IMR-90 (cell line): ENCODE measurements at regions not wholly inside any gene's neighbourhood (a gene's known extent, or its start where the extent isn't known, plus 50 kb on each side); places are given as distances from the start of the nearest gene placed in this dataset.

Source experiments
- ATAC-seq: fragments of 200-7000 bp; cut with Tn5 transposase; 2 replicates; pipeline ENCODE4 v1.9.1; 2020; ENCODE audit warnings: low read depth, mild to moderate bottlenecking, moderate library complexity
- BruUV-seq: library from RNA; stranded (reverse); fragments of 400-500 nt; replicated peaks from 2 replicates; lab custom pipeline; 2021; lab: Mats Ljungman, UMichigan
- CTCF ChIA-PET: fragments of 300-600 bp; formaldehyde crosslinking; extraction: SDS; loops from one replicate; lab custom pipeline; 2021; ENCODE audit warnings: antibody characterized with exemption; lab: Yijun Ruan, JAX
- POLR2A ChIA-PET: fragments of 300-600 bp; sonication (Branson Sonifier 250); formaldehyde crosslinking; loops from one replicate; lab custom pipeline; 2022; ENCODE audit warnings: antibody characterized with exemption; ENCODE audit not compliant: unreplicated experiment; lab: Charles Lee
- DNase-seq: peaks from one replicate; pipeline ENCODE4 v3.0.0; 2013
- H2AFZ ChIP-seq: replicated peaks from 2 replicates; pipeline ENCODE3; 2013; ENCODE audit warnings: low read length, mild to moderate bottlenecking; ENCODE audit not compliant: poor library complexity
- H2AK5ac ChIP-seq: 2 replicates; pipeline ENCODE4 v1.6.1; 2013; ENCODE audit warnings: low read depth, low read length, inconsistent platforms
- H2AK9ac ChIP-seq: replicated peaks from 2 replicates; pipeline ENCODE3; 2013; ENCODE audit warnings: mild to moderate bottlenecking, low read depth, low read length, moderate library complexity; ENCODE audit not compliant: poor library complexity
- H2BK120ac ChIP-seq: 2 replicates; pipeline ENCODE4 v1.6.1; 2013; ENCODE audit warnings: low read depth, low read length, inconsistent platforms
- H2BK15ac ChIP-seq: 3 replicates; pipeline ENCODE4 v1.6.1; 2013; ENCODE audit warnings: low read depth, low read length, inconsistent platforms
- H2BK20ac ChIP-seq: 2 replicates; pipeline ENCODE4 v1.6.1; 2013; ENCODE audit warnings: low read depth, mild to moderate bottlenecking, inconsistent platforms, low read length, moderate library complexity
- H2BK5ac ChIP-seq: 2 replicates; pipeline ENCODE4 v1.6.1; 2013; ENCODE audit warnings: mild to moderate bottlenecking, low read depth, low read length, inconsistent platforms; ENCODE audit not compliant: poor library complexity, severe bottlenecking
- H3K14ac ChIP-seq: replicated peaks from 2 replicates; pipeline ENCODE4 v1.6.1; 2013; ENCODE audit warnings: low read depth, low read length, inconsistent platforms
- H3K18ac ChIP-seq: 2 replicates; pipeline ENCODE4 v1.6.1; 2013; ENCODE audit warnings: low read depth, low read length, control low read depth
- H3K23ac ChIP-seq: 2 replicates; pipeline ENCODE4 v1.6.1; 2013; ENCODE audit warnings: low read depth, low read length, inconsistent platforms
- H3K27ac ChIP-seq: 2 replicates; pipeline ENCODE4 v1.5.1; 2013; ENCODE audit warnings: mild to moderate bottlenecking, control low read depth, low read length; ENCODE audit not compliant: insufficient read depth
- H3K27me3 ChIP-seq: 2 replicates; pipeline ENCODE4 v1.6.1; 2013; ENCODE audit warnings: low read length; ENCODE audit not compliant: control insufficient read depth, insufficient read depth
- H3K36me3 ChIP-seq: 2 replicates; pipeline ENCODE4 v1.6.1; 2013; ENCODE audit warnings: low read length, mixed read lengths; ENCODE audit not compliant: control insufficient read depth, insufficient read depth
- H3K4ac ChIP-seq: 2 replicates; pipeline ENCODE4 v1.6.1; 2013; ENCODE audit warnings: low read depth, low read length, inconsistent platforms
- H3K4me1 ChIP-seq: 2 replicates; pipeline ENCODE4 v1.6.1; 2013; ENCODE audit warnings: low read length, mixed read lengths; ENCODE audit not compliant: control insufficient read depth, insufficient read depth
- H3K4me2 ChIP-seq: 2 replicates; pipeline ENCODE4 v1.6.1; 2013; ENCODE audit warnings: low read depth, mild to moderate bottlenecking, control low read depth, low read length, moderate library complexity
- H3K4me3 ChIP-seq: 2 replicates; pipeline ENCODE4 v1.5.1; 2013; ENCODE audit warnings: low read depth, mild to moderate bottlenecking, control low read depth, low read length, moderate library complexity; ENCODE audit not compliant: insufficient read depth
- H3K56ac ChIP-seq: 2 replicates; pipeline ENCODE4 v1.6.1; 2013; ENCODE audit warnings: low read length, inconsistent platforms; ENCODE audit not compliant: insufficient read depth; ENCODE audit errors: extremely low read depth
- H3K79me1 ChIP-seq, 2 experiments: 2 replicates each; pipeline ENCODE4 v1.6.1; 2013; ENCODE audit warnings: low read length in 2 of 2, inconsistent platforms in 1 of 2, low read depth in 1 of 2
- H3K9ac ChIP-seq: 2 replicates; pipeline ENCODE4 v1.6.1; 2013; ENCODE audit warnings: low read depth, low read length, control low read depth
- H3K9me1 ChIP-seq: 2 replicates; pipeline ENCODE4 v1.6.1; 2013; ENCODE audit warnings: low read length, inconsistent platforms; ENCODE audit not compliant: insufficient read depth
- H3K9me3 ChIP-seq: 2 replicates; pipeline ENCODE4 v1.6.1; 2013; ENCODE audit warnings: low read length; ENCODE audit not compliant: control insufficient read depth, insufficient read depth
- H4K20me1 ChIP-seq: 2 replicates; pipeline ENCODE4 v1.6.1; 2013; ENCODE audit warnings: low read length, inconsistent platforms; ENCODE audit not compliant: insufficient read depth
- H4K5ac ChIP-seq: 2 replicates; pipeline ENCODE4 v1.6.1; 2013; ENCODE audit warnings: mild to moderate bottlenecking, low read depth, low read length, control low read depth
- H4K8ac ChIP-seq, 2 experiments: 2 replicates each; pipeline ENCODE4 v1.6.1; 2013; ENCODE audit warnings: low read depth in 2 of 2, low read length in 2 of 2, control low read depth in 1 of 2, inconsistent platforms in 1 of 2
- H4K91ac ChIP-seq: 2 replicates; pipeline ENCODE4 v1.6.1; 2013; ENCODE audit warnings: low read depth, low read length, inconsistent platforms; ENCODE audit not compliant: insufficient read depth
- BHLHE40 ChIP-seq: fragments of 150-350 bp; IDR thresholded peaks from 2 replicates; pipeline ENCODE4 v1.6.1; 2016; ENCODE audit warnings: mild to moderate bottlenecking, low read depth, low read length
- FOS ChIP-seq: fragments of 150-350 bp; IDR thresholded peaks from 2 replicates; pipeline ENCODE4 v1.6.1; 2016; ENCODE audit warnings: low read depth, low read length
- MAFK ChIP-seq: IDR thresholded peaks from 2 replicates; pipeline ENCODE4 v1.6.1; 2012; ENCODE audit warnings: low read depth, low read length, improper control_type of control experiment
- MXI1 ChIP-seq: IDR thresholded peaks from 2 replicates; pipeline ENCODE4 v1.6.1; 2012; ENCODE audit warnings: low read depth, mild to moderate bottlenecking, low read length, moderate library complexity, borderline replicate concordance
- NFE2L2 ChIP-seq: fragments of 150-350 bp; IDR thresholded peaks from 2 replicates; pipeline ENCODE4 v1.6.1; 2016; ENCODE audit warnings: low read depth, mild to moderate bottlenecking, low read length
- RCOR1 ChIP-seq: IDR thresholded peaks from 2 replicates; pipeline ENCODE4 v1.6.1; 2012; ENCODE audit warnings: mild to moderate bottlenecking, low read length, improper control_type of control experiment; ENCODE audit not compliant: insufficient replicate concordance
- SMC3 ChIP-seq: fragments of 150-350 bp; IDR thresholded peaks from 2 replicates; pipeline ENCODE4 v1.6.1; 2016; ENCODE audit warnings: low read depth, mild to moderate bottlenecking, antibody characterized with exemption, low read length, moderate library complexity
- WGBS, 2 experiments: methylation state at CpG; one replicate each; pipeline versions ENCODE4 v1.1.5 to v1.1.7; 2013; ENCODE audit warnings: missing lambda C conversion rate in 2 of 2; ENCODE audit not compliant: insufficient read length in 1 of 2; ENCODE audit errors: extremely low coverage in 2 of 2; 5-methylcytosine and 5-hydroxymethylcytosine counted together
- dilution Hi-C: fragments of 300-500 bp; cut with HindIII; formaldehyde crosslinking; loops from one replicate; pipeline ENCODE4 v1.14.3; 2018; ENCODE audit warnings: low sequenced_read_pairs; ENCODE audit not compliant: unreplicated experiment
- in situ Hi-C: fragments of 300-500 bp; cut with MboI; formaldehyde crosslinking; loops from 3 replicates; pipeline ENCODE4 v1.14.3; 2019; ENCODE audit warnings: low sequenced_read_pairs, inconsistent platforms, mixed read lengths
- intact Hi-C: fragments of 100-400 bp; cut with micrococcal nuclease; formaldehyde crosslinking; loops from 2 replicates; pipeline ENCODE4 v1.10.0; 2022
- TF ChIP-seq, protein P1 (sequence below): fragments of 150-350 bp; IDR thresholded peaks from 2 replicates; pipeline ENCODE4 v1.6.1; 2017; ENCODE audit warnings: mild to moderate bottlenecking, antibody characterized with exemption, low read length, low read depth

- Histone ChIP-seq H2BK20ac (no peak overlapping the region), H4K20me1 (no peaks in the 10 kb centered on the region), H3K23ac (no peak overlapping the region), H3K9me1 (peaks cover 12% of the 10 kb centered on the region; the same call in 1 of the 2 replicates), H3K14ac (no peak overlapping the region), H3K79me1 (no peaks in the 10 kb centered on the region), H2AFZ (no peak overlapping the region), H2BK15ac (no peak overlapping the region), H3K4me3 (no peak overlapping the region), H3K27me3 (peaks cover 8% of the 10 kb centered on the region; the same call in 1 of the 2 replicates), H3K36me3 (no peaks in the 10 kb centered on the region), H3K4ac (no peak overlapping the region), H4K8ac (no peak overlapping the region), H4K5ac (no peak overlapping the region), H2BK120ac (no peak overlapping the region), H2BK5ac (no peak overlapping the region), H2AK9ac (no peak overlapping the region), H3K4me2 (no peak overlapping the region), H3K56ac (no peak overlapping the region), H3K9me3 (no peaks in the 10 kb centered on the region), H3K4me1 (peaks cover 4% of the 10 kb centered on the region), H3K18ac (no peak overlapping the region), H3K27ac (no peak overlapping the region), H3K9ac (no peak overlapping the region), H2AK5ac (no peak overlapping the region; the same call in 1 of the 2 replicates), H4K91ac (no peak overlapping the region)
- dilution Hi-C loops (no loop called here), intact Hi-C loops (no loop called here), in situ Hi-C loops (no loop called here)
- no peak for DNase-seq
- POLR2A ChIA-PET = no interaction called here
- WGBS, 2 experiments = 77% methylated on average over 4 of the region's 5 CpGs; no CpG with 5 or more reads in 1 of the 2 experiments
- no peak for ATAC-seq
- TF ChIP-seq SMC3 = no peak
- TF ChIP-seq RCOR1 = no peak
- TF ChIP-seq BHLHE40 = no peak
- TF ChIP-seq FOS = no peak
- no peak for TF ChIP-seq MAFK
- no peak for TF ChIP-seq MXI1
- TF ChIP-seq, protein P1, sequence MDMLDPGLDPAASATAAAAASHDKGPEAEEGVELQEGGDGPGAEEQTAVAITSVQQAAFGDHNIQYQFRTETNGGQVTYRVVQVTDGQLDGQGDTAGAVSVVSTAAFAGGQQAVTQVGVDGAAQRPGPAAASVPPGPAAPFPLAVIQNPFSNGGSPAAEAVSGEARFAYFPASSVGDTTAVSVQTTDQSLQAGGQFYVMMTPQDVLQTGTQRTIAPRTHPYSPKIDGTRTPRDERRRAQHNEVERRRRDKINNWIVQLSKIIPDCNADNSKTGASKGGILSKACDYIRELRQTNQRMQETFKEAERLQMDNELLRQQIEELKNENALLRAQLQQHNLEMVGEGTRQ = no peak
- no peak for TF ChIP-seq NFE2L2
- no TSS peak for BruUV-seq
- CTCF ChIA-PET = no interaction called here
These were observed 82.7 kb upstream of the BCAR3 start for GRCh38 chr1:93764366-93764750.
